PC-9 (cell line): ENCODE measurements at regions not wholly inside any gene's neighbourhood (a gene's known extent, or its start where the extent isn't known, plus 50 kb on each side); places are given as distances from the start of the nearest gene placed in this dataset.

ENCODE experiments used
- EZH2 ChIP-seq: fragments of 200-600 bp; sonication (generic); IDR thresholded peaks from 2 replicates; pipeline ENCODE4 v1.8.0; 2017; ENCODE audit warnings: antibody characterized with exemption, low read depth
- TF ChIP-seq, protein P1 (sequence below): fragments of 200-600 bp; sonication (generic); conservative IDR thresholded peaks from 2 replicates; pipeline ENCODE4 v1.6.1; 2017; ENCODE audit warnings: mixed run types, antibody characterized with exemption, mild to moderate bottlenecking, moderate library complexity

DNA sequence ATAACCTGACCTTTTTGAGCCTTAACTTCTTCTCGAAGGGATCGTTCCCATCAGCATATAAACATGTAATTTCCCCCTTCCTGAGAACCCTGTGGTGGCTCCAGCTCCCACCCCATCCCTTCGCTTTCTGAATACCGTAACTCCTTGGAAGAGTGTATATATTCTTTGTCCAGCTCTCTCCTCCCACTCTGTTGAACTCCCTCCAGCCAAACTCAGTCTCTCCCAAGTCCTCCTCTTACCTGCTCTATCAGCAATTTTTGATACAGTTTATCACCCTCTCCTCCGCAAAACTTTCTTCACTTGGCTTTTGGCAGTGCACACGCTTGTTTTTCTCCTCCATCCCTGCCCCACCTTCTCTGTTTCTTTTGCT lies 109.9 kb upstream of the SLC25A33 start:
- TF ChIP-seq, protein P1, sequence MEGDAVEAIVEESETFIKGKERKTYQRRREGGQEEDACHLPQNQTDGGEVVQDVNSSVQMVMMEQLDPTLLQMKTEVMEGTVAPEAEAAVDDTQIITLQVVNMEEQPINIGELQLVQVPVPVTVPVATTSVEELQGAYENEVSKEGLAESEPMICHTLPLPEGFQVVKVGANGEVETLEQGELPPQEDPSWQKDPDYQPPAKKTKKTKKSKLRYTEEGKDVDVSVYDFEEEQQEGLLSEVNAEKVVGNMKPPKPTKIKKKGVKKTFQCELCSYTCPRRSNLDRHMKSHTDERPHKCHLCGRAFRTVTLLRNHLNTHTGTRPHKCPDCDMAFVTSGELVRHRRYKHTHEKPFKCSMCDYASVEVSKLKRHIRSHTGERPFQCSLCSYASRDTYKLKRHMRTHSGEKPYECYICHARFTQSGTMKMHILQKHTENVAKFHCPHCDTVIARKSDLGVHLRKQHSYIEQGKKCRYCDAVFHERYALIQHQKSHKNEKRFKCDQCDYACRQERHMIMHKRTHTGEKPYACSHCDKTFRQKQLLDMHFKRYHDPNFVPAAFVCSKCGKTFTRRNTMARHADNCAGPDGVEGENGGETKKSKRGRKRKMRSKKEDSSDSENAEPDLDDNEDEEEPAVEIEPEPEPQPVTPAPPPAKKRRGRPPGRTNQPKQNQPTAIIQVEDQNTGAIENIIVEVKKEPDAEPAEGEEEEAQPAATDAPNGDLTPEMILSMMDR, result no peak
- no peak for TF ChIP-seq EZH2
